Mesenchymal stem cell (in vitro differentiated cells and primary cell): ENCODE measurements at regions not wholly inside any gene's neighbourhood (a gene's known extent, or its start where the extent isn't known, plus 50 kb on each side); places are given as distances from the start of the nearest gene placed in this dataset.

Source experiments
- DNase-seq: peaks from one replicate; pipeline ENCODE4 v3.0.0-alpha.2; 2013
- H2AFZ ChIP-seq: one replicate; pipeline ENCODE4 v1.6.1; 2013; ENCODE audit warnings: low read depth, mild to moderate bottlenecking, control low read depth, inconsistent platforms, low read length, moderate library complexity
- H2AK5ac ChIP-seq: 2 replicates; pipeline ENCODE4 v1.6.1; 2013; ENCODE audit warnings: low read length, moderate library complexity, mild to moderate bottlenecking, inconsistent platforms; ENCODE audit not compliant: severe bottlenecking
- H2BK120ac ChIP-seq: one replicate; pipeline ENCODE4 v1.6.1; 2013; ENCODE audit warnings: low read depth, mild to moderate bottlenecking, inconsistent platforms, low read length, moderate library complexity
- H2BK12ac ChIP-seq, 2 experiments: one replicate each; pipeline ENCODE4 v1.6.1; 2013; ENCODE audit warnings: inconsistent platforms in 2 of 2, low read length in 2 of 2, mild to moderate bottlenecking in 2 of 2, moderate library complexity in 2 of 2, control low read depth in 1 of 2
- H2BK15ac ChIP-seq: one replicate; pipeline ENCODE4 v1.6.1; 2013; ENCODE audit warnings: mild to moderate bottlenecking, low read depth, inconsistent platforms; ENCODE audit not compliant: poor library complexity, severe bottlenecking
- H2BK5ac ChIP-seq: 2 replicates; pipeline ENCODE4 v1.6.1; 2013; ENCODE audit warnings: low read depth, mild to moderate bottlenecking, low read length, control low read depth, inconsistent platforms; ENCODE audit not compliant: poor library complexity, severe bottlenecking
- H3K14ac ChIP-seq, 2 experiments: one replicate each; pipeline ENCODE4 v1.6.1; 2013; ENCODE audit warnings: inconsistent platforms in 2 of 2, low read length in 2 of 2, control low read depth in 1 of 2, mild to moderate bottlenecking in 1 of 2, moderate library complexity in 1 of 2
- H3K18ac ChIP-seq, 2 experiments: one replicate each; pipeline ENCODE4 v1.6.1; 2013; ENCODE audit warnings: inconsistent platforms in 2 of 2, low read length in 2 of 2, control low read depth in 1 of 2, low read depth in 1 of 2, mild to moderate bottlenecking in 1 of 2
- H3K23ac ChIP-seq, 2 experiments: one replicate each; pipeline ENCODE4 v1.6.1; 2013; ENCODE audit warnings: inconsistent platforms in 2 of 2, low read length in 2 of 2, mild to moderate bottlenecking in 2 of 2, moderate library complexity in 2 of 2, control low read depth in 1 of 2
- H3K27ac ChIP-seq: 2 replicates; pipeline ENCODE4 v1.5.1; 2013; ENCODE audit warnings: mild to moderate bottlenecking, moderate library complexity, low read length, control low read depth, inconsistent platforms; ENCODE audit not compliant: poor library complexity, severe bottlenecking
- H3K27me3 ChIP-seq, 2 experiments: 2 replicates each; pipeline versions ENCODE4 v1.6.1 to v1.7.0; 2013; ENCODE audit warnings: low read length in 2 of 2, mild to moderate bottlenecking in 2 of 2, moderate library complexity in 2 of 2, control low read depth in 1 of 2, inconsistent platforms in 1 of 2; ENCODE audit not compliant: control insufficient read depth in 1 of 2, insufficient read depth in 1 of 2
- H3K36me3 ChIP-seq, 2 experiments: 2 replicates each; pipeline versions ENCODE4 v1.6.1 to v1.7.0; 2013; ENCODE audit warnings: low read length in 2 of 2, control low read depth in 1 of 2, inconsistent platforms in 1 of 2, low read depth in 1 of 2, mild to moderate bottlenecking in 1 of 2; ENCODE audit not compliant: insufficient read depth in 2 of 2, control insufficient read depth in 1 of 2
- H3K4ac ChIP-seq, 2 experiments: one replicate each; pipeline ENCODE4 v1.6.1; 2013; ENCODE audit warnings: inconsistent platforms in 2 of 2, low read length in 2 of 2, mild to moderate bottlenecking in 2 of 2, moderate library complexity in 2 of 2, control low read depth in 1 of 2, low read depth in 1 of 2
- H3K4me1 ChIP-seq: 2 replicates; pipeline ENCODE4 v1.6.1; 2013; ENCODE audit warnings: low read depth, low read length, control low read depth; ENCODE audit not compliant: control insufficient read depth, insufficient read depth
- H3K4me2 ChIP-seq: 2 replicates; pipeline ENCODE4 v1.6.1; 2013; ENCODE audit warnings: low read length, mild to moderate bottlenecking, inconsistent platforms; ENCODE audit not compliant: poor library complexity, severe bottlenecking
- H3K4me3 ChIP-seq, 2 experiments: 2 replicates each; pipeline versions ENCODE4 v1.5.1 to v1.7.0; 2013; ENCODE audit warnings: low read length in 2 of 2, mild to moderate bottlenecking in 2 of 2, control low read depth in 1 of 2, low read depth in 1 of 2; ENCODE audit not compliant: insufficient read depth in 1 of 2
- H3K79me1 ChIP-seq: replicated peaks from 2 replicates; pipeline ENCODE4 v1.6.1; 2013; ENCODE audit warnings: mild to moderate bottlenecking, control low read depth, low read length, inconsistent platforms; ENCODE audit not compliant: poor library complexity, severe bottlenecking
- H3K9ac ChIP-seq: 2 replicates; pipeline ENCODE4 v1.7.0; 2013; ENCODE audit warnings: mild to moderate bottlenecking, low read length, moderate library complexity
- H3K9me3 ChIP-seq: 2 replicates; pipeline ENCODE4 v1.7.0; 2013; ENCODE audit warnings: mild to moderate bottlenecking, low read length; ENCODE audit not compliant: control insufficient read depth
- H4K8ac ChIP-seq: one replicate; pipeline ENCODE4 v1.6.1; 2013; ENCODE audit warnings: inconsistent platforms, mild to moderate bottlenecking, low read length, moderate library complexity
- H4K91ac ChIP-seq: one replicate; pipeline ENCODE4 v1.6.1; 2013; ENCODE audit warnings: mild to moderate bottlenecking, low read length, inconsistent platforms
- WGBS: methylation state at CpG from one replicate; pipeline ENCODE4 v1.1.7; 2013; ENCODE audit warnings: mixed read lengths; 5-methylcytosine and 5-hydroxymethylcytosine counted together

GRCh38 chr15:38720893-38721567 is 156.4 kb upstream of the RASGRP1 start:
- Histone ChIP-seq H2BK5ac (no peak overlapping the region), H4K91ac (no peak overlapping the region), H3K4me3 (no peak overlapping the region), H3K4me2 (no peak overlapping the region), H3K27me3 (no peaks in the 10 kb centered on the region), H3K79me1 (no peaks in the 10 kb centered on the region), H3K36me3 (no peaks in the 10 kb centered on the region), H2BK120ac (no peak overlapping the region), H3K18ac (peak overlapping the region; percentile 5 to 64), H3K4me1 (peaks cover 5% of the 10 kb centered on the region), H3K9ac (no peak overlapping the region), H2BK15ac (no peak overlapping the region), H3K23ac (no peak overlapping the region), H3K14ac (no peak overlapping the region), H3K27ac (peak overlapping the region; percentile 79), H4K8ac (no peak overlapping the region), H2AK5ac (peak overlapping the region; percentile 85), H3K9me3 (no peaks in the 10 kb centered on the region), H2BK12ac (no peak overlapping the region), H2AFZ (peak overlapping the region; percentile 31), H3K4ac (no peak overlapping the region)
- 78% methylated on average over 4 of the region's 4 CpGs for WGBS
- DNase-seq: no peak

- H3K4ac ChIP-seq: no peak overlapping the region
- WGBS: 95% methylated on average over 3 of the region's 3 CpGs
- no peak overlapping the region for H3K9ac ChIP-seq
- peaks cover 0 to 4% of the 10 kb centered on the region in 2 experiments for H3K27me3 ChIP-seq
- H2BK120ac ChIP-seq: no peak overlapping the region
- H3K18ac ChIP-seq: peak overlapping the region in 1 of 2 experiments; percentile 64
- no peak overlapping the region for H3K14ac ChIP-seq
- no peaks in the 10 kb centered on the region for H3K9me3 ChIP-seq
- H3K79me1 ChIP-seq: no peaks in the 10 kb centered on the region
- no peak overlapping the region for H3K23ac ChIP-seq
- no peak overlapping the region for H2BK5ac ChIP-seq
- H3K27ac ChIP-seq: peak overlapping the region; percentile 79
- H4K91ac ChIP-seq: no peak overlapping the region
- H2AFZ ChIP-seq: peak overlapping the region; percentile 31
- no peak overlapping the region for H2BK12ac ChIP-seq
- H3K4me3 ChIP-seq: no peak overlapping the region
- H3K36me3 ChIP-seq: no peaks in the 10 kb centered on the region
- H4K8ac ChIP-seq: peak overlapping the region; percentile 7
- H3K4me1 ChIP-seq: peaks cover 5% of the 10 kb centered on the region
- H2BK15ac ChIP-seq: no peak overlapping the region
- H2AK5ac ChIP-seq: peak overlapping the region; percentile 85
- DNase-seq: no peak
- no peak overlapping the region for H3K4me2 ChIP-seq
Observed at GRCh38 chr15:38721568-38721945, 156.9 kb upstream of the RASGRP1 start.

- Histone ChIP-seq H2BK120ac (no peak overlapping the region), H3K79me1 (no peaks in the 10 kb centered on the region), H3K4me3 (no peak overlapping the region), H3K4me1 (peaks cover 5% of the 10 kb centered on the region), H3K9me3 (no peaks in the 10 kb centered on the region), H2BK15ac (no peak overlapping the region), H3K27ac (no peak overlapping the region), H3K18ac (no peak overlapping the region), H2AFZ (no peak overlapping the region), H4K91ac (no peak overlapping the region), H3K4me2 (no peak overlapping the region), H2BK12ac (no peak overlapping the region), H3K27me3 (peaks cover 0 to 7% of the 10 kb centered on the region in 2 experiments), H3K9ac (no peak overlapping the region), H3K36me3 (no peaks in the 10 kb centered on the region), H2AK5ac (peak overlapping the region; percentile 70), H3K23ac (no peak overlapping the region), H3K14ac (no peak overlapping the region), H4K8ac (no peak overlapping the region), H3K4ac (no peak overlapping the region), H2BK5ac (no peak overlapping the region)
- no peak for DNase-seq
- WGBS: 100% methylated on average over 1 of the region's 1 CpG
Observed at GRCh38 chr15:38722236-38722635, 157.6 kb upstream of the RASGRP1 start.

- Histone ChIP-seq H2BK120ac (no peak overlapping the region), H3K23ac (no peak overlapping the region), H3K36me3 (no peaks in the 10 kb centered on the region), H2BK12ac (no peak overlapping the region), H2BK15ac (no peak overlapping the region), H3K79me1 (no peaks in the 10 kb centered on the region), H3K9me3 (no peaks in the 10 kb centered on the region), H3K9ac (no peak overlapping the region), H4K8ac (no peak overlapping the region), H4K91ac (no peak overlapping the region), H2BK5ac (no peak overlapping the region), H3K4me1 (peaks cover 5% of the 10 kb centered on the region), H2AFZ (no peak overlapping the region), H3K18ac (no peak overlapping the region), H3K4me2 (no peak overlapping the region), H3K14ac (no peak overlapping the region), H3K27ac (no peak overlapping the region), H3K4me3 (no peak overlapping the region), H3K4ac (no peak overlapping the region), H2AK5ac (no peak overlapping the region), H3K27me3 (peaks cover 0 to 8% of the 10 kb centered on the region in 2 experiments)
- DNase-seq: no peak
- WGBS: over 99% methylated on average over 5 of the region's 5 CpGs
Observed at GRCh38 chr15:38724827-38725226, 160.2 kb upstream of the RASGRP1 start.
